DMS 273 (cell line): ENCODE measurements at regions not wholly inside any gene's neighbourhood (a gene's known extent, or its start where the extent isn't known, plus 50 kb on each side); places are given as distances from the start of the nearest gene placed in this dataset.

Source experiments
- DNase-seq: peaks from one replicate; lab custom pipeline; 2025; ENCODE audit not compliant: unreplicated experiment; lab: John Stamatoyannopoulos, UW

GRCh38 chr7:45349090-45349489 lies 191.5 kb downstream of the RAMP3 start:
- no peak for DNase-seq

- no peak for DNase-seq
Measured at GRCh38 chr7:45350896-45351295, 193.3 kb downstream of the RAMP3 start.

GRCh38 chr7:45358287-45358686 lies 200.7 kb downstream of the RAMP3 start:
- no peak for DNase-seq

GRCh38 chr7:45359250-45359649 lies 201.7 kb downstream of the RAMP3 start:
- no peak for DNase-seq

- DNase-seq, result no peak
Measured at GRCh38 chr7:45359776-45360175, 202.2 kb downstream of the RAMP3 start.

- DNase-seq, result no peak
Measured at GRCh38 chr7:45363669-45364068, 206.1 kb downstream of the RAMP3 start.

- no peak for DNase-seq
Measured at GRCh38 chr7:45365341-45365740, 207.8 kb downstream of the RAMP3 start.

- DNase-seq, result no peak
Measured at GRCh38 chr7:45366475-45366874, 207.7 kb upstream of the ADCY1 start.

GRCh38 chr7:45367026-45367425 lies 207.1 kb upstream of the ADCY1 start:
- DNase-seq, result no peak

- no peak for DNase-seq
Measured at GRCh38 chr7:45368129-45368807, 205.9 kb upstream of the ADCY1 start.

GRCh38 chr7:45384499-45384898 lies 189.7 kb upstream of the ADCY1 start:
- no peak for DNase-seq

GRCh38 chr7:45387837-45388236 lies 186.3 kb upstream of the ADCY1 start:
- no peak for DNase-seq

GRCh38 chr7:45389073-45389872 lies 184.9 kb upstream of the ADCY1 start:
- DNase-seq, result no peak

GRCh38 chr7:45390180-45390579 lies 184.0 kb upstream of the ADCY1 start:
- DNase-seq, result no peak

GRCh38 chr7:45390731-45391130 lies 183.4 kb upstream of the ADCY1 start:
- no peak for DNase-seq

- DNase-seq, result no peak
Measured at GRCh38 chr7:45391618-45392451, 182.3 kb upstream of the ADCY1 start.

- no peak for DNase-seq
Measured at GRCh38 chr7:45394117-45394708, 180.0 kb upstream of the ADCY1 start.

GRCh38 chr7:45399069-45399468 lies 175.1 kb upstream of the ADCY1 start:
- no peak for DNase-seq

- no peak for DNase-seq
Measured at GRCh38 chr7:45400680-45401079, 173.5 kb upstream of the ADCY1 start.

- DNase-seq, result no peak
Measured at GRCh38 chr7:45401155-45401554, 173.0 kb upstream of the ADCY1 start.

- DNase-seq, result no peak
Measured at GRCh38 chr7:45401851-45402250, 172.3 kb upstream of the ADCY1 start.
